ENCODE measurements at regions not wholly inside any gene's neighbourhood (a gene's known extent, or its start where the extent isn't known, plus 50 kb on each side); places are given as distances from the start of the nearest gene placed in this dataset.

GRCh38 chr3:115251509-115251908, 104.4 kb upstream of the ZBTB20 start:
- TF ChIP-seq CTCF (IDR thresholded peaks at IDR 0.05 in 8 of 11, conservative IDR thresholded peaks at IDR 0.05 in 3 of 11) (no peak), POLR2AphosphoS5 (IDR thresholded peaks at IDR 0.05) (no peak), POLR2A (IDR thresholded peaks at IDR 0.05) (no peak)

All from spleen (tissue), 7 donors.